ENCODE measurements at regions not wholly inside any gene's neighbourhood (a gene's known extent, or its start where the extent isn't known, plus 50 kb on each side); places are given as distances from the start of the nearest gene placed in this dataset.

- no peak for DNase-seq (ENCODE audit: low spot score)
- intact Hi-C loops (cut with micrococcal nuclease): no loop called here
- no peaks in the 10 kb centered on the region for H3K27me3 Mint-ChIP-seq (ENCODE audit: low read depth)
- peaks cover 8% of the 10 kb centered on the region for H3K9me3 Mint-ChIP-seq
- H3K4me3 Mint-ChIP-seq (ENCODE audit: low read depth): no peak overlapping the region
- no peaks in the 10 kb centered on the region for H3K36me3 Mint-ChIP-seq (ENCODE audit: low read depth)
- H3K4me1 Mint-ChIP-seq (ENCODE audit: low read depth): no peaks in the 10 kb centered on the region
- no peak overlapping the region for H3K27ac Mint-ChIP-seq
These were observed 125.4 kb upstream of the ZCCHC13 start for GRCh38 chrX:74178536-74178935.

GRCh38 chrX:74171465-74171864 lies 132.5 kb upstream of the ZCCHC13 start:
- no peaks in the 10 kb centered on the region for H3K4me1 Mint-ChIP-seq (ENCODE audit: low read depth)
- no peak overlapping the region for H3K27ac Mint-ChIP-seq
- intact Hi-C loops (cut with micrococcal nuclease): no loop called here
- H3K9me3 Mint-ChIP-seq: peaks cover 25% of the 10 kb centered on the region
- no peak for DNase-seq (ENCODE audit: low spot score)
- H3K4me3 Mint-ChIP-seq (ENCODE audit: low read depth): no peak overlapping the region
- peaks cover 3% of the 10 kb centered on the region for H3K36me3 Mint-ChIP-seq (ENCODE audit: low read depth)
- no peaks in the 10 kb centered on the region for H3K27me3 Mint-ChIP-seq (ENCODE audit: low read depth)

- no peak overlapping the region for H3K27ac Mint-ChIP-seq
- DNase-seq (ENCODE audit: low spot score): no peak
- H3K4me1 Mint-ChIP-seq (ENCODE audit: low read depth): no peaks in the 10 kb centered on the region
- H3K27me3 Mint-ChIP-seq (ENCODE audit: low read depth): no peaks in the 10 kb centered on the region
- intact Hi-C loops (cut with micrococcal nuclease): no loop called here
- no peaks in the 10 kb centered on the region for H3K36me3 Mint-ChIP-seq (ENCODE audit: low read depth)
- no peaks in the 10 kb centered on the region for H3K9me3 Mint-ChIP-seq
- H3K4me3 Mint-ChIP-seq (ENCODE audit: low read depth): no peak overlapping the region
These were observed 141.8 kb upstream of the ZCCHC13 start for GRCh38 chrX:74162199-74162598.

- H3K9me3 Mint-ChIP-seq: no peaks in the 10 kb centered on the region
- H3K27me3 Mint-ChIP-seq (ENCODE audit: low read depth): no peaks in the 10 kb centered on the region
- DNase-seq (ENCODE audit: low spot score): no peak
- intact Hi-C loops (cut with micrococcal nuclease): no loop called here
- H3K27ac Mint-ChIP-seq: no peak overlapping the region
- no peaks in the 10 kb centered on the region for H3K36me3 Mint-ChIP-seq (ENCODE audit: low read depth)
- H3K4me3 Mint-ChIP-seq (ENCODE audit: low read depth): no peak overlapping the region
- H3K4me1 Mint-ChIP-seq (ENCODE audit: low read depth): no peaks in the 10 kb centered on the region
These were observed 143.2 kb upstream of the ZCCHC13 start for GRCh38 chrX:74160816-74161215.

GRCh38 chrX:74160358-74160757 lies 143.6 kb upstream of the ZCCHC13 start:
- no peak for DNase-seq (ENCODE audit: low spot score)
- Mint-ChIP-seq H3K9me3 (no peaks in the 10 kb centered on the region), H3K27me3 (ENCODE audit: low read depth) (no peaks in the 10 kb centered on the region), H3K4me1 (ENCODE audit: low read depth) (no peaks in the 10 kb centered on the region), H3K27ac (no peak overlapping the region), H3K36me3 (ENCODE audit: low read depth) (no peaks in the 10 kb centered on the region), H3K4me3 (ENCODE audit: low read depth) (no peak overlapping the region)
- intact Hi-C loops (cut with micrococcal nuclease): no loop called here

- DNase-seq (ENCODE audit: low spot score): no peak
- Mint-ChIP-seq H3K36me3 (ENCODE audit: low read depth) (no peaks in the 10 kb centered on the region), H3K4me3 (ENCODE audit: low read depth) (no peak overlapping the region), H3K4me1 (ENCODE audit: low read depth) (no peaks in the 10 kb centered on the region), H3K9me3 (no peaks in the 10 kb centered on the region), H3K27me3 (ENCODE audit: low read depth) (no peaks in the 10 kb centered on the region), H3K27ac (no peak overlapping the region)
- intact Hi-C loops (cut with micrococcal nuclease): no loop called here
These were observed 156.5 kb upstream of the ZCCHC13 start for GRCh38 chrX:74147439-74147838.

- DNase-seq (ENCODE audit: low spot score): no peak
- Mint-ChIP-seq H3K4me1 (ENCODE audit: low read depth) (no peaks in the 10 kb centered on the region), H3K36me3 (ENCODE audit: low read depth) (no peaks in the 10 kb centered on the region), H3K9me3 (no peaks in the 10 kb centered on the region), H3K27ac (no peak overlapping the region), H3K4me3 (ENCODE audit: low read depth) (no peak overlapping the region), H3K27me3 (ENCODE audit: low read depth) (no peaks in the 10 kb centered on the region)
- intact Hi-C loops (cut with micrococcal nuclease): loop anchor here (10.0 kb wide), 2 partner anchors 124 to 416 kb away; no protein-coding TSS in a partner anchor
These were observed 165.0 kb upstream of the ZCCHC13 start for GRCh38 chrX:74138943-74139342.

- Mint-ChIP-seq H3K9me3 (no peaks in the 10 kb centered on the region), H3K36me3 (ENCODE audit: low read depth) (no peaks in the 10 kb centered on the region), H3K27ac (no peak overlapping the region), H3K4me1 (ENCODE audit: low read depth) (no peaks in the 10 kb centered on the region), H3K27me3 (ENCODE audit: low read depth) (no peaks in the 10 kb centered on the region), H3K4me3 (ENCODE audit: low read depth) (no peak overlapping the region)
- no peak for DNase-seq (ENCODE audit: low spot score)
- intact Hi-C loops (cut with micrococcal nuclease): loop anchor here (1.0 to 10.0 kb wide), 4 partner anchors 118 to 422 kb away; no protein-coding TSS in a partner anchor
These were observed 170.7 kb upstream of the ZCCHC13 start for GRCh38 chrX:74133156-74133796.

GRCh38 chrX:74132280-74132679 lies 171.7 kb upstream of the ZCCHC13 start:
- H3K4me3 Mint-ChIP-seq (ENCODE audit: low read depth): no peak overlapping the region
- intact Hi-C loops (cut with micrococcal nuclease): loop anchor here (2.0 to 10.0 kb wide), 3 partner anchors 117 to 423 kb away; no protein-coding TSS in a partner anchor
- DNase-seq (ENCODE audit: low spot score): no peak
- H3K27ac Mint-ChIP-seq: no peak overlapping the region
- H3K9me3 Mint-ChIP-seq: no peaks in the 10 kb centered on the region
- H3K36me3 Mint-ChIP-seq (ENCODE audit: low read depth): no peaks in the 10 kb centered on the region
- no peaks in the 10 kb centered on the region for H3K27me3 Mint-ChIP-seq (ENCODE audit: low read depth)
- H3K4me1 Mint-ChIP-seq (ENCODE audit: low read depth): no peaks in the 10 kb centered on the region

- Mint-ChIP-seq H3K4me1 (ENCODE audit: low read depth) (no peaks in the 10 kb centered on the region), H3K4me3 (ENCODE audit: low read depth) (no peak overlapping the region), H3K9me3 (no peaks in the 10 kb centered on the region), H3K36me3 (ENCODE audit: low read depth) (no peaks in the 10 kb centered on the region), H3K27me3 (ENCODE audit: low read depth) (no peaks in the 10 kb centered on the region), H3K27ac (no peak overlapping the region)
- intact Hi-C loops (cut with micrococcal nuclease): no loop called here
- DNase-seq (ENCODE audit: low spot score): no peak
These were observed 184.7 kb upstream of the ZCCHC13 start for GRCh38 chrX:74119016-74119910.

- Mint-ChIP-seq H3K27ac (no peak overlapping the region), H3K4me3 (ENCODE audit: low read depth) (no peak overlapping the region), H3K4me1 (ENCODE audit: low read depth) (no peaks in the 10 kb centered on the region), H3K36me3 (ENCODE audit: low read depth) (no peaks in the 10 kb centered on the region), H3K27me3 (ENCODE audit: low read depth) (no peaks in the 10 kb centered on the region), H3K9me3 (no peaks in the 10 kb centered on the region)
- no peak for DNase-seq (ENCODE audit: low spot score)
- intact Hi-C loops (cut with micrococcal nuclease): no loop called here
These were observed 185.7 kb upstream of the ZCCHC13 start for GRCh38 chrX:74117962-74118902.

- DNase-seq (ENCODE audit: low spot score): no peak
- Mint-ChIP-seq H3K27me3 (ENCODE audit: low read depth) (no peaks in the 10 kb centered on the region), H3K4me1 (ENCODE audit: low read depth) (no peaks in the 10 kb centered on the region), H3K9me3 (no peaks in the 10 kb centered on the region), H3K27ac (no peak overlapping the region), H3K36me3 (ENCODE audit: low read depth) (no peaks in the 10 kb centered on the region), H3K4me3 (ENCODE audit: low read depth) (no peak overlapping the region)
- intact Hi-C loops (cut with micrococcal nuclease): no loop called here
These were observed 192.7 kb upstream of the ZCCHC13 start for GRCh38 chrX:74111245-74111644.
